ENCODE measurements at regions not wholly inside any gene's neighbourhood (a gene's known extent, or its start where the extent isn't known, plus 50 kb on each side); places are given as distances from the start of the nearest gene placed in this dataset.
"Not testable (repeated sequence)": the region's sequence is repeated elsewhere in the genome, so short reads cannot be mapped to it uniquely, and the experiment has no call there.

DNA sequence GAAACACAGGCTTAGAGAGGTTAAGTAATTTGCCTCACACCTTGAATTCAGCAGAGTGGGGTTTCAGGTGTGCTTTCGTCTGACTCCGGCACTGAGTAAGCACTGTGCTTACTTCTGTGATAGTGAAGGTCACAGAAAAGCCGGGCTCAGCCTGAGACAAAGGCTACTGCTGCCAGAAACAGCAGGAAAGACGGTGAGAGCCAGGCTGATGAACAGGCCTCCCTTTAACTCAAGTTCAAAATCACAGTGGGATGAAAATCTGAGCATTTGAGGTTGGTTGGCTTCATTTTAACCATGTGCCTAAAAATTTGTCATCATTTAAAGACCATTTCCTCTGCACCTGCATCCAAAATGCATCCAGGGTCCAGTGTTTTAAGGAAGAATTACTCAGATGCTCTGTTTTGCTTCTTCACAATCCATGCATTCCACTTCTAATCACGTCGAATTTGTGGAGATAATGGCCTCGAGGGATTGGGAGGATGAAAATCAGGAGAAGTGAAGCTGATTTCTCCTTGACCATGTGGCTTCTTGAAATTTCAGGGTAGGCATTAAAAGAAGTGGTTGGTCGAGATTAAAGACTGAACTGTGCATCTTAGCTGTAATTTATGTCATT, 121.2 kb upstream of the LNX1 start:
- no peak for DNase-seq

DNA sequence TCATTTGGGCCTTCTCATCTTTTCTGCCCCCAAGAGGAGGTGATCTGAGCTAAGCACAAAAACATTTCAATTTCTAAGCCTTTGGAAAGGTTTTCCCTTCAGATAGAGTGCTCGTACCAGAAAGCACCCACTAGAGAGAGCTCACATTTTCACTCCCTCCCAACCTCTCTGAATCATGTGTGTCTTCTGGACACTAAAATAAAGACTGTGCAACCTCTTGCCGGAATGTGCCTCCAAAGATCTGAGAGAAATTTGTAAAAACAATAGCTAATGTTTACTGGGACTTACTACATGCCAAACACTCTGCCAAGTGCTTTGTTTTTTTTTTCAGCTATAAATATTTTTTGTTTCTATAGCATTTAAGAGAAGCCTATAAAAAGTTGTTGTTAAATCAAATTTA, 120.6 kb upstream of the LNX1 start:
- no peak for DNase-seq

DNA sequence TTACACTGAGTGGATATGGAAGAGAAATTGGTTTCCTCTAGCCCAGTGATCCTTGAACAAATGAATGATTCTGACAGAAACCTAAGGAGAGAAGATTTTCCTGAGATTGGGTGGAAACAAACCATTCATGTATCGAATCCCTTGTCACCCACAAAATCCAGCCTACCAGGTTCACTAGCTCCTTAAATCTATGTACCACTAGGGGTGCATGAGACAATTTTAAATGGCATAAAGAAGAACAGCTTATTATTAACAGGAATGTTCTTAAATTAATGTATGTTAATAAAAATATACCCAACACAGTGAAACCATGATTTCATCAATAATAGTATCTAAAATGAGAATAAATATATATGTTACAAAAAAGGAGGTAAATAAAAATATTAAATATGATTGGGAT, 118.4 kb upstream of the LNX1 start:
- DNase-seq: no peak

DNA sequence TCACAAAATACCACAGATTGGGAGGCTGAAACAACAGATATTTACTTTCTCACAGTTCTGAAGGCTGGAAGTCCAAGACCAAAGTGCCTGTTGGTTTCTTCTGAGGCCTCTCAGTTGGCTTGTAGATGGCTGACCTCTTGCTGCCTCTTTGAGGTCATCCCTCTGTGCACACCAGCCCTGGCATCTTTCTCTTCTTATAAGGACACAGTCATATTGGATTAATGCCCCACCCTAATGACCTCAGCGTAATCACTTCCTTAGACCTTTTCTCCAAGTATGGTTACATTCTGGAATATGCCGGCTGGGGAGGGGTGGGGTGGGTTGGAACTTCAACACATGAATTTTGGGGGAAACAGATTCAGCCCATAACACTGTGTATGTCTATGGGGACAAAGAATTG, 116.2 kb upstream of the LNX1 start:
- DNase-seq: no peak

DNA sequence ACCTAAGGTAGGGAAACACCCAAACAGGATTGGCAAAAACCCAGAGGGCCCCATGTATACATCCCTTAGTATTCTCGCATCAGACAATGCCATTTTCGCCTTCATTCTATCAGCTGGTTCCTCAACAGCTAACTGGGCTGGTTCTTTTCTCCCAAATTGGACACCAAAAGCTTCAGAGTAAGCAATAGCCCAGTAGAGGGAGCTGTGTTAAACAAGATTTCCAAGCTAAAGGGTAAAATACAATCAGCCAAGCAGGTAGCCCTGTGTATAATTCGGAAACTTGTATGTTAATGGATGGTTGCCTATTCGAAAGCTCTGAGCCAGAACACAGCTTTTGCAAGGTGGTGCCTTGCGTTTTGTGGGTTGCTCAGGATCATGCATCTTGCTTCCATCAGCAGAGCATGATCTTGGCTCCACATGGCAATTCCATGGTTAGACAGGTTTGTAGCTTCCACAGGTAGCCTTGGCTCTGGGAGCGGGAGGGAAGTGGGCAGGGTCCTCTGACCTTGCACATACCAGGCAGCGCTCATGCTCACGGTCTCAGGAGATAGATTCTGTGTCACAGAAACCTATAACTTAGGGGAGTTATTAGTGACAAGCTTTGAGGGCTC, 115.2 kb upstream of the LNX1 start:
- no peak for DNase-seq

DNA sequence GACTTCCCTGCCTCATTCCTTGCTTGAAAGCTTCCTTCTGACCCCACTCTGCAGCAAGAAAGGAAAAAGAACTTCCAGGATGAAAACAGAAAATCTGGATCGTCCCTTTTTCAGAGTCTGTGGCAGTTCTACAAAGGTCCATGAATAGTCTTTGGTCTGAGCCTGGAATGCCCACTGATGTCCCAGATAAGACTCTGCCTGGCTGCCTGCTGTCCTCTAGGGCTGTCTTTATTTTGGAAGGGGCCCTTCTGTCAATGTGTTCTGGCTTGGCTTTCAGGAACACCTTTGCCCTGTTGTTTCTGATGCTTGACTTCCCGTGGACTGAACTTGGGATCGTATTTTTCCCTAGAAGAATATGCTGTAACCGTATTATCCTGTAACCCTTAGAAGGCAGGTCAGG, 114.7 kb upstream of the LNX1 start:
- no peak for DNase-seq

DNA sequence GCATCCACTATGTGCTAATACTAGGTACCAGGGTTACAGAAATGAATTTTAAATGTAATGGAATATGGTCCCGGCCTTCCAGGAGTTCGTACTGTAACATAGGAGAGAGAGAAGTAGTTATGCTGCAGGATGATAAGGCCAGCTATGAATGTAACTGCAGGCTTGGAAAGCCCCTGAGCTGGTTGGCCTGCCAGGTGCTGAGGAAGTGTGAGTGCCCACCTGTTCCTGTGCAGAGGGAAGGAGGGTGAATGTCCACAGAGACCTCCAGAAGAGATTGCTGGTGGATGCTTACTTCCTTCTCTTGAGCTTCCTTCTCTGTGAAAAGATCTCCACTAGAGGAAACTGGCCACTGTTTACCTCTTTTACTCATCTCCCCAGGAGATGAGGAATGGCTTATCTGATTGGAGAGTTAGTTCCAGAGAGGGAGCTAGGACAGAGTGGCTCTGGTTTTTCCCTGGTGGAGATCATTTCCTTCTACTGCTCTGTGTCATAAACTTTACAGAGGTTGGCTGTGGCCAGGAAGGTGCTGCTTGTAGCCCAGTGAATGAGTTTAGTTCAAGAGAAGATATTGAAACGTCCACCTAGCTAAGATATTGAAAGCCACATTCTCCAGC, 114.0 kb upstream of the LNX1 start:
- no peak for DNase-seq

DNA sequence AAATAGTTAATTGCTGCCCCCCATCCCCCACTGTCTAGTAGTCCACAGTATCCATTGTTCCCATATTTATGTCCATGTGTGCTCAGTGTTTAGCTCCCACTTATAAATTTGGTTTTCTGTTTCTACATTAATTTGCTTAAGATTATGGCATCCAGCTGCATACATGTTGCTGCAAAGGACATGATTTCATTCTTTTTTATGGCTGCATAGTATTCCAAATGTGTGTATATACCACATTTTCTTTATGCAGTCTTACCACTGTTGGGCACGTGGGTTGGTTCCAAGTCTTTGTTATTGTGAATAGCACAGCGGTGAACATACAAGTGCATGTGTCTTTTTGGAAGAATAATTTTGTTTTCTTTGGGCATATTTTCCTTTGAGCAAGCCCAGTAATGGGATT, 113.0 kb upstream of the LNX1 start:
- no peak for DNase-seq

DNA sequence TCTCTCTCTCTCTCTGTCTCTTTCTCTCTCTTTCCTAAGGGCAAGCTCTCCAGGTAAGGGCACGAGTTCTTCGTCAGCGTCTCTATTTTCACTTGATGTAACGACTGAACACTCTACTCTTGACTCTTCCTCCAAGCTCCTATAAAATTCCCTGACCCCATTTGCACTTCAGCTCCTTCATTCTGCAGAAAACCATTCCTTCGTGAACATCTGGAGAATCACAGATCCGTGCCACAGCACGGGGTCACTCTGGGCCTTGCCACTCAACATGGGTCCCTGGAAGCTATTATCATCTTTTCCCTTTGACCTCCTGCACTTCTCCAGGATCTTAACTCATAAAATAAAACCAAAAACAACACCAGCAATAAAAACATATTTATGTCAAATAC, 112.0 kb upstream of the LNX1 start:
- no peak for DNase-seq

DNA sequence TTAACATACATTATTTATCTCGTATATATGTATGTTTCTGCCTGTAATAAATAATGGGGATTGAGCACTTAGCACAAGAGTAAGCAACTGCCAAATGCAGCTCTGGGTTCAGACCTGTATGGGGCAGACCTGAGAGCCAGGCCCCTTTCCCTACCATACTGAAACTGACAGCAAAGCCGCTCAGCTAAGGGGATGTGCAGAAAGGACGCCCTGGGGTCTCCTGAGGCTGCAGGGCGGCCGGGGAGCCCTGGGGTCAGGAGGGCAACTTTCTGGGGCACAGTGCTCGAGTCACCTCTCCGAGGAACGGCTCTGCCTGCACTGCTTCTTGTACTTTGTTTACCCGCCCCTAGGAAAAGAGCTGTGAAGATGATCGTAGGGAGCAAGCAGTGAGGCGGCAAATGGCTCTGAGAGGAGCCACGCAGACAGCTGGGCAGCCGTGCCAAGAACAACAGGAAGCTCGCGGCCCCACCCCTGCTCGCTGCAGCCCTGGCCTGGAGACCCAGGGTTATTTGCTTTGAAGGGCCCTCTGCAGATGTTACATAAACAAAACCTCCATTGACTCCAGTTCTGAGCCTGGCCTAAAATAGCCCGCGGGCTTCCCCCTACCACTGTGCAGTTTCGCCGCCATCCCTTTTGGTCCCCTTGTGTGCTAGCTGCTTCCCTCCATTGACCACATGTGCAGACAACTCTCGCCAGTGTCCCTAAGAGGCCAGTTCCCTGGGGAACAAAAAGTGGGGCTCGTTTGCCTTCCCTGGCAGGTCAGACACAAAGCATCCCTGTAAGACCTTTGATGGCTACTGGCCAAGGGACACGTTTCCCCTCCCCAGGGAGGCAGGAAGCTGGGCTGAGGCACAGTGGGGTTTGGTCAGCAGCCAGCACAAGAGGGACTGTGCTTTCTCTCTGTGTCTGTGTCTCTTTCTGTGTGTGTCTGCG, 111.3 kb upstream of the LNX1 start:
- DNase-seq: peak in 1 of 2 experiments; percentile 5

DNA sequence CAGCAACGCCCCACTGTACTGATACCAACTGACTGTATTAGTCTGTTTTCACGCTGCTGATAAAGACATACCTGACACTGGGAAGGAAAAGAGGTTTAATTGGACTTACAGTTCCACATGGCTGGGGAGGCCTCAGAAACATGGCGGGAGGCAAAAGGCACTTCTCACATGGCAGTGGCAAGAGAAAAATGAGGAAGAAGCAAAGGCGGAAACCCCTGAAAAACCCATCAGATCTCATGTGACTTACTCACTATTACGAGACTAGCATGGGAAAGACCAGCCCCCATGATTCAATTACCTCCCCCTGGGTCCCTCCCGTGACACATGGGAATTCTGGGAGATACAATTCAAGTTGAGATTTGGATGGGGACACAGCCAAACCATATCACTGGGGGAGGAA, 110.0 kb upstream of the LNX1 start:
- DNase-seq: not testable (repeated sequence)

DNA sequence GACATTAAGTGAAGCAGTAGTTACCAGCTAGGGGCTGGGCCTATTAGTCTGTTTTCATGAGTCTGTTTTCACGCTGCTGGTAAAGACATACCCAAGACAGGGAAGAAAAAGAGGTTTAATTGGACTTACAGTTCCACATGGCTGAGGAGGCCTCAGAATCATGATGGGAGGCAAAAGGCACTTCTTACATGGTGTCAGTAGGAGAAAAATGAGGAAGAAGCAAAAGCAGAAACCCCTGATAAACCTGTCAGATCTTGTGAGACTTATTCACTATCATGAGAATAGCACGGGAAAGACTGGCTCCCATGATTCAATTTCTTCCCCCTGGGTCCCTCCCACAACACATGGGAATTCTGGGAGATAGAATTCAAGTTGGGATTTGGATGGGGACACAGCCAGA, 108.0 kb upstream of the LNX1 start:
- DNase-seq: not testable (repeated sequence)

DNA sequence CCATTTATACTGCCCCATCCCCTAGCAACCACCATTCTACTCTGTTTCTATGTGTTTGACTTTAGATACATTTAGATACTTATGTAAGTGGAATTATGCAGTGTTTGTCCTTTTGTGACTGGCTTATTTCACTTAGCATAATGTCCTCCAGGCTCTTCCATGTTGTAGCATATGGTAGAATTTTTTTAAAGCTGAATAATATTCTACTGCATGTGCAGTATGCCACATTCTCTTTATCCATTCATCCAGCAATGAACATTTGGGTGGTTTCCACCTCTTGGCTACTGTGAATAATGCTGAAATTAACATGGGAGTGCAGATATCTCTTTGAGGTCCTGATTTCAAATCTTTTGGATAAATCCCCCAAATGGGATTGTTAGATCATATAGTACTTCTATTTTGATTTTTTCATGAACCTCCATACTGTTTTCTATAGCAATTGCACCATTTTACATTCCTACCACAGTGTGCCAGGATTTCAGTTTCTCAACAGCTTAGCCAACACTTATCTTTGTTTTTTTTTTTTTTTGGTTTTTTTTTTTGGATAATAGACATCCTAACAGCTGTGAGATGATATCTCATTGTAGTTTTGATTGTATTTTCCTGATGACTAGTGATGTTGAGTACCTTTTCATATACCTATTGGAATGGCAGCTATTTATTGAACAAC, 105.9 kb upstream of the LNX1 start:
- no peak for DNase-seq

DNA sequence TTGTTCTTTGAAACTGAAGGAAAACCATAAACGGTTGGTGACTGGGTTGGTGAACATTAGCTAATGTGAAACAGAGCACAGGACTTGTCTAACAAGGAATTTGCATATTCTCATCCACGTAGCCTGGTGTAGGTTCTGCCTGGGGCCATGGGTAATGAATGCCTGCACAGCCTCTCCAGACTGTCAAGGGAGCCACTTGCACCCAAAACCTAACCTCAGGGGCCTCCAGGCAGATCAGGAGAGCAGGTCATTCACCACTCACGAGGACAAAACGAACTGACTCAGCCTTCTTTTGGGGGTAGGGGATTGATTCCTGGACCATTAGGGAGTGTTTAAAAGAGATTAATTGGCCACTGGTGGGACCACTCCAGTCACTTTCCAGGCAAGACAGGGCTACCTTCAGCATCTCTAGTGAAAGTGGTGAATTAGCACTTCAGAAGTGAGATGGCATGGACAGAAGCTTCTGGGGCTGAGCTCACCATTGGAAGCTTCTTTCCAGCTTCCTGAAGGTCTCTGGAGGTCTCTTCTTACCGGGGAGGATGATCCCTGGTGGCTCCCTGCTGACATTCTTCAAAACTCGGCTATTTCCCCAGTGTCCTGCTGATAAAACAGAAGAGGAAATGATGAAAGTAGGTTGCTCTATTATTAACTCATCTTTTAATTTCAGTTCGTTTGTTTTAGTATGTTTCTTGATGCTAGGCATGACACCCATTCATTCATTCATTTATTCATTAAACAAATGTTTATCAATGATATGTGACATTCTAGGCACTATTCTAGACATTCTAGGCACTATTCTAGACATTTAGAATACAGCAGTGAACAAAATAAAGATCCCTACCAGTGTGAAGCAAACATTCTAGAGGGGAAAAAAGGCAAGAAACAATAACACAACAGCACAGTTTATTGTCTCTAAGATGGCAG, 104.5 kb upstream of the LNX1 start:
- DNase-seq: no peak

DNA sequence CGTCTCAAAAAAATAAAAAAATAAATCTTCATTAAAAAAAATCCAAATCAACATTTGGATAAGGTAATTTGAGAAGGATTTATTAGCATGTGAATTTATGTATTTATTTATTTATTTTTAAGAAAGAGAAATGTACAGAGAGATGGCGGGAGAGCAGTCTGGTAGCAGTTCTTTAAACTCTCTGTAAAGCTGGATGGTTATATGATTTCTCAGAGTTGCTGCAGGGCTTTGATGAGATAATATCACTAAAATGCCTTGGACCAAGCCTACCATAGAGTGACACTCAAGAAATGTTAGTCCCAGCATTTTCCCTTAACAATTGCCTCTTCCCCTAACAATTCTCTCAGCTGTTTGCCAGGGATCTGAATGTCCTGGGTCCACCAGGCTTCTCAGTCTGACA, 103.4 kb upstream of the LNX1 start:
- DNase-seq: no peak

DNA sequence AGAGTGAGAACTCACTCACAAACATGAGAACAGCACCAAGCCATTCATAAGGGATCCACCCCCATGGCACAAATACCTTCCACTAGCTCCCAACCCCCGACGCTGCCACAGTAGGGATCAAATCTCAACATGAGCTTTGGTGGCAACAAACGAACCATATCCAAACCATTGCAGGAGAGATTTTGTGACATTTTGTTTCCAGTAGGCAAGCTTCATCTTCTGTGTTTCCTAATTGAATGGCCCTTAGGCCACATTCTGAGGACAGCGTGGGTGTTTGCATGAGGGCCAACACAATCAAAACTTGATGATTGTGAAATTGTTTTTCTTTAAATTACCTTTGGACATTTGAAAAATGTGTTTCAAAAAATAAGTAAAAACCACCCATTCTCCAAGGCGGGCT, 102.6 kb upstream of the LNX1 start:
- DNase-seq: no peak

DNA sequence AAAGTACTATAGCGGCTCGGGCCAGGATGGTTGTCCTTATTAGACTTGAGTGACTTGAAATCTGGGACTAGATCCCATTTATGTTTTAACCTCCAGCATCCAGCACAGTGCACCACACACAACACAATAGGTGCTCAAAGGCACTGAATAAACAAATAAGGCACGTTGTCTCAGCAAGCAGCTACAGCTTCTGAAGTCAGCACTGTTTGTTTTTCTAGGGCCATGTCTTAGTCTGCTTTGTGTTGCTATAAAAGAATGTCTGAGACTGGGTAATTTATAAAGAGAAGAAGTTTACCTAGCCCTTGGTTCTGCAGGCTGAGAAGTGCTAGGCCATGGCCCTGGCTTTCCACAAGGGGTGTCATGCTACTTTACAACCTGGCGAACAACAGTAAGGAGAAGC, 102.1 kb upstream of the LNX1 start:
- no peak for DNase-seq

DNA sequence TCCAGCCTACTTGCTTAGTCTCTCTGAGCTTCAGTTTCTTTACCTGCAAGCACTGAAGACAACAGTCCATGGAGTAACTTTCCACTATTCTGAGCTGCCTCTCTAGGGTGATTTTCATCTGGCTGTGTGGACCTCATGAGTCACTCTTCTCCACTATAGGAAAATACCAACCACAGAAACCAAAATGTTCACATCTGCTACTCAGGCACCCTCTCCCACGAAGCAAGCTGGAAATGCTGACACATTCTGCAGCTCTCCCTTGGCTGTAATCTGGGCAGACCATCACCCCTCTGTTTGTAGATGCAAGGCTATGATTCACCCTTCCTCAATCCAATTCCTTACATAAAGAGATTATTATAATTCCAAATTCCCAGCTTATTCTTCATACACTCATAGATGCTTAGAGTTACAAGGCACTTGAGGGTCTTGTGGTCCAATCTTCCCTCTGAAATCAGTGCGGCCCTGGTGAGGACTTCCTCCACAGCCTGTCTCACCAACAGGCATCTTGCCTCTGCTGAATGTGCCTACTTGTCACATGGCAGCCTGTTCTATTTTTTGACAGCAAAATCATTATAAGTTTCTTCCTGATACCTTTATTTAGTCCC, 97.0 kb upstream of the LNX1 start:
- DNase-seq: peak; percentile 26 to 44

DNA sequence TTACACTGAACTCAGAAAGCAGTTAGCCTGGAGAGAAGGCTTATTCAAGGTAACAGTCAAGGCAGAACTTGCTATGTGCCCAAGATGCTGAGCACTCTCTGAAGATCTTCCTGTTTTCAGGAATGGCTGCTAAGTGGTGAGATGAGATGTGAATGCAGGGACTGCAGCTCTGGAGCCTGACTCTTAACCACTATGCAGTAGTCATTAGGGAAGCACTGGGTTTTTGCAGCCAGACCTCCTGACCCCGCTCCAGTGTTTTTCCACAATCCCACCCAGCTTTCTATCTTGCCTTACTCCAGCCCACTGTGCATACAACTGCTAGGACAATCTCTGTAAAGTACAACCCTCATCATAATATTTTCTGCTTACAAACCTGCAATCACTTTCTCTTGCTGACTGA, 95.2 kb upstream of the LNX1 start:
- DNase-seq: no peak

DNA sequence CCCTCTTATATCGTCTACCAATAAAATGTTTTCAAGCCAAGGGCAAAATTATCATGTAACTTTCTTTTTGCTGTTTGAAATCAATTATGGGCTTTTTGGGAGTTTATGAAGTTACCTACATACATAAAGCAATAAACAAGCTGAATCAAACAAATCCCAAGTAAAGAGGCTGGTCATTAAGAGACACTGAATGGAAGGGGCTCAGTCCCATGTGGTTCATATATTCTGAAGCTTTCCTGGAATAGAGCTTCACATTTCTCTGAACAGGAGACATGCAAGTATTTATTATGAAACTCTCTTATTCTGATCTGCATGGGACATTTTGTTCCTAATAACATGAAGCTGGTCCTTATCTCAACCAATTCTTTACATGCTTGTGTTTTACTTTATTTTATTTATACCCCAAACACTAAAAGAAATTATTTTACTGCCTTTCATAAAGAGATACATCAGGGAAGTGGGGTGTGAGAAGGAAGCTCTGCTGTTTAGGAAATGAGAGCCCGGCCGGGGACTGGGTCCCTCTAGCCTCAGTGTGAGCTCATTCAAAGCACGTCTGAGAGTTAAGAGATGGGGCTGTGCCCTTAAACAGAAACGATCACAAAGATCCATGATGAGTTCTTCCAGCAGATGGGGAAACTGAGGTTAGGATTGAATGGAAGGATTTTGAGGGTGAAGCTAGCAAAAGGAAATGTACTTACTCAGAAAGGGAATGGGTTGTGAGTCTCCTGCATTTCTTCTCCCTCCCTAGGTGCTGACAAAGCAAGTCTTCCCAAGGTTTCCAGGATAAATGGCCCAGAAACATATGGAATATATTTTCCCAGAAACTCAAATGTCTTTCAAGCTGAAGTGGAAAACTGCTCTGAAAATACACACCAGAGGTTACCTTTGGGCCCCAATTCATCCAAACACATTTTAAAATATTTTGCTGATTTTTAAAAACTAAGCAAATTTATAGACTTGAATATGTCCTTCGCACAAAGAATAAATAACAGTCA, 93.1 kb upstream of the LNX1 start:
- DNase-seq: no peak

All from activated CD4-positive, alpha-beta T cell treated with anti-CD3 and anti-CD28 coated beads, Interleukin-2, amount 50 U/mL, for 48 hours (primary cell).